Right cardiac atrium (tissue), 5 donors: ENCODE measurements at regions not wholly inside any gene's neighbourhood (a gene's known extent, or its start where the extent isn't known, plus 50 kb on each side); places are given as distances from the start of the nearest gene placed in this dataset.
"Not testable (repeated sequence)": the region's sequence is repeated elsewhere in the genome, so short reads cannot be mapped to it uniquely, and the experiment has no call there.

ENCODE experiments used
- ATAC-seq, 2 donors: fragments of 200-7000 bp; cut with Tn5 transposase; one replicate each; pipeline versions ENCODE4 v1.8.0 to v1.9.1; 2020; ENCODE audit warnings: moderate library complexity in 2 of 2, mild to moderate bottlenecking in 1 of 2
- DNase-seq, 3 donors: peaks; one replicate each; pipeline ENCODE4 v3.0.0-alpha.2; 2020
- H3K27ac ChIP-seq: one replicate; pipeline ENCODE4 v1.5.1; 2013; ENCODE audit warnings: mild to moderate bottlenecking, low read length, control low read depth, moderate library complexity
- H3K27me3 ChIP-seq: one replicate; pipeline ENCODE4 v1.6.1; 2013; ENCODE audit not compliant: control insufficient read depth, insufficient read depth
- H3K4me1 ChIP-seq: one replicate; pipeline ENCODE4 v1.6.1; 2013; ENCODE audit warnings: low read length; ENCODE audit not compliant: control insufficient read depth, insufficient read depth
- H3K4me3 ChIP-seq: one replicate; pipeline ENCODE4 v1.5.1; 2013; ENCODE audit warnings: low read length, control low read depth
- H3K9me3 ChIP-seq: one replicate; pipeline ENCODE4 v1.6.1; 2013; ENCODE audit warnings: low read length; ENCODE audit not compliant: control insufficient read depth
- WGBS: extraction: QIAGEN DNeasy Blood & Tissue Kit; methylation state at CpG from one replicate; pipeline ENCODE4 v1.1.7; 2013; 5-methylcytosine and 5-hydroxymethylcytosine counted together
- intact Hi-C, 4 donors: fragments of 100-400 bp; cut with DNase I; formaldehyde crosslinking; loops; one replicate each; pipeline versions ENCODE4 v1.11.0 to v1.14.0; 2022 to 2023
- donor health status: healthy with polysubstance abuse.
- donor health status: DM: no; HTN: yes; CAD: no.
- donor health status: DM: no; HTN: no; CAD: no.
- donor health status: DM: no; HTN: yes; CAD: no; lungs with severe emphysema.
- donor health status: DM: yes; HTN: yes; CAD: no.

- DNase-seq (no peak), ATAC-seq (no peak)
- Histone ChIP-seq H3K4me3 (no peak overlapping the region), H3K9me3 (no peaks in the 10 kb centered on the region), H3K27ac (no peak overlapping the region), H3K4me1 (no peaks in the 10 kb centered on the region), H3K27me3 (no peaks in the 10 kb centered on the region)
- intact Hi-C loops, result loop anchor here in 2 of 4 donors (10.0 kb wide), 2 partner anchors 161 to 611 kb away; no protein-coding TSS in a partner anchor
- WGBS, result 87% methylated on average over 7 of the region's 7 CpGs
These were observed 443.1 kb downstream of the SOX9 start for GRCh38 chr17:72563952-72564351.

- Histone ChIP-seq H3K27ac (no peak overlapping the region), H3K4me3 (no peak overlapping the region), H3K4me1 (no peaks in the 10 kb centered on the region), H3K9me3 (no peaks in the 10 kb centered on the region), H3K27me3 (no peaks in the 10 kb centered on the region)
- DNase-seq, result no peak
- 86% methylated on average over 5 of the region's 5 CpGs for WGBS
- intact Hi-C loops, result loop anchor here in 2 of 4 donors (10.0 kb wide), 2 partner anchors 160 to 610 kb away; no protein-coding TSS in a partner anchor
- ATAC-seq, result no peak
These were observed 444.2 kb downstream of the SOX9 start for GRCh38 chr17:72565006-72565405.

GRCh38 chr17:72565758-72566157 is 444.9 kb downstream of the SOX9 start:
- ATAC-seq, result no peak
- H3K27me3 ChIP-seq, result no peaks in the 10 kb centered on the region
- no peaks in the 10 kb centered on the region for H3K4me1 ChIP-seq
- H3K27ac ChIP-seq, result no peak overlapping the region
- H3K4me3 ChIP-seq, result no peak overlapping the region
- H3K9me3 ChIP-seq, result no peaks in the 10 kb centered on the region
- 93% methylated on average over 7 of the region's 7 CpGs for WGBS
- intact Hi-C loops, result loop anchor here in 2 of 4 donors (10.0 kb wide), 2 partner anchors 159 to 609 kb away; no protein-coding TSS in a partner anchor
- DNase-seq, result no peak

DNA sequence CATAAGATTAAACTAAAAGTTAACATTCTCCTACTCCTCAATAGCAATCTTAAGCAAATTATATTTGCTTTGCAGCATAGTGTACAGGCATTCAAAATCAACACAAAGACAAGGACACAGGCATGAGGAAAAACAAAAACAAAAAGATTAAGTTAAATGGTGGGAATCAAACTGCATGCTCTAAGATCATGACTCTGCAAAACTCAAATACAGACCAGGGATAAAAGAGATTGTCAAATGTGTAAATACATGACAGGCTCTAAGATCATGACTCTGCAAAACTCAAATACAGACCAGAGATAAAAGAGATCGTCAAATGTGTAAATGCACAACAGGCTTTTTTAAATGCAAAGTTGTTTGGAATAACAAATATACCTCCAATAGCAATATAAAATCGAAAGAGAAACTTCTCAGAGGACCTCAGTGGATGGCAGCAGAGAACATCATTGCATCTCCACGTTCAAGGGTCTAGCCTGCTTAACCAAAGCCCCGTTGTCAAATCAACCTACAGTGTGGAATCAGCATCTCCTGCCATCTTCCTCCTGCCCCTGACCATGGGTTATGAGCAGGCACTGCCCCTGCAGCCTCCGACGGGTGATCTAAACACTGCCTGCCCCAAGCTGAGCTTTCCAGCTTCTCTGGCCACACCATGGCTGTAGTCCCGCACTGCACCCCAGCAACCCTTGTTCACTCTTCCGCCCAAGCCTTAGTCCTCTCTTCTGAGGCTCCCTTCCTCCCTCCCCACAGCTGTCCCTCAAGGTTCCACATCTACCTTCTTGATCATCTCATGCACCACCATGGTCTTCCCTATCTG is 446.1 kb downstream of the SOX9 start:
- no peak overlapping the region for H3K4me3 ChIP-seq
- intact Hi-C loops, result loop anchor here in 2 of 4 donors (10.0 kb wide), 2 partner anchors 158 to 608 kb away; no protein-coding TSS in a partner anchor
- no peaks in the 10 kb centered on the region for H3K9me3 ChIP-seq
- DNase-seq, result no peak
- no peak overlapping the region for H3K27ac ChIP-seq
- H3K4me1 ChIP-seq, result no peaks in the 10 kb centered on the region
- 73% methylated on average over 8 of the region's 8 CpGs for WGBS
- no peaks in the 10 kb centered on the region for H3K27me3 ChIP-seq
- ATAC-seq, result no peak

GRCh38 chr17:72567774-72568173 is 447.0 kb downstream of the SOX9 start:
- Histone ChIP-seq H3K27me3 (no peaks in the 10 kb centered on the region), H3K27ac (no peak overlapping the region), H3K4me3 (no peak overlapping the region), H3K4me1 (no peaks in the 10 kb centered on the region), H3K9me3 (no peaks in the 10 kb centered on the region)
- no peak for ATAC-seq
- intact Hi-C loops, result loop anchor here in 2 of 4 donors (10.0 kb wide), 2 partner anchors 157 to 607 kb away; no protein-coding TSS in a partner anchor
- DNase-seq, result no peak
- WGBS, result 52% methylated on average over 3 of the region's 3 CpGs

- 43% methylated on average over 19 of the region's 19 CpGs for WGBS
- H3K4me3 ChIP-seq, result no peak overlapping the region
- H3K27ac ChIP-seq, result no peak overlapping the region
- intact Hi-C loops, result loop anchor here in 2 of 4 donors (10.0 kb wide), 2 partner anchors 155 to 605 kb away; no protein-coding TSS in a partner anchor
- no peaks in the 10 kb centered on the region for H3K4me1 ChIP-seq
- H3K9me3 ChIP-seq, result no peaks in the 10 kb centered on the region
- ATAC-seq (no peak), DNase-seq (no peak)
- no peaks in the 10 kb centered on the region for H3K27me3 ChIP-seq
These were observed 448.5 kb downstream of the SOX9 start for GRCh38 chr17:72569148-72569946.

DNA sequence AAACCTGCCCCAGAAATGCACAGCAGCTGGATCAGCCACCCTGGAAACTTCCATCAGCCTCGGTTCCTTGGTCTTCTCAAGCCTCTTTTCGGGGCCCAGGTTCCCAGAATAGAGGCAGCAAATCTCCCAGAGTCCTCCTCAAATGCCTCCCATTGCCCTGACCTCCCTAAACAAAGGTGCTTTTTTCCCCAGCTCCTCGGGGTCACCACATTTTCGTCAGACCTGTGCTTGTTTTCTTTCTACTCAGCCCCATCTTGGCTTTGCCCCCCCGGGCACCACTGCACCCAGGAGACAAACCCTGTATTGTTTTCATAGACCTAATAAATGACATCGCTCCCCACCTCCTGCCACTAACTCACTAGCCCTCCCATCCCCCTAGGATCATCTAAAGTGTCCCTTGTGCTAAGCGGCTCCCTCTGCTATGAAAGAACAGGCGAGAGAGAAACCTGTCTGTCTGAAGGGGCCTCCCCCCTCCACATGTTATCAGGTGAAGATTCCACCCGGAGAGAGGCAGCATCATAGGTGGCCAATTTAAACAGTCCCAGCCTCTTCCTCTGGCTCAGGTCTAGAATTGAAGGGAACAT is 451.1 kb downstream of the SOX9 start:
- WGBS, result 65% methylated on average over 9 of the region's 9 CpGs
- no peak for ATAC-seq
- H3K4me3 ChIP-seq, result no peak overlapping the region
- H3K4me1 ChIP-seq, result no peaks in the 10 kb centered on the region
- intact Hi-C loops, result no loop called here
- no peak for DNase-seq
- no peaks in the 10 kb centered on the region for H3K9me3 ChIP-seq
- no peaks in the 10 kb centered on the region for H3K27me3 ChIP-seq
- H3K27ac ChIP-seq, result no peak overlapping the region

GRCh38 chr17:72572604-72573491 is 452.0 kb downstream of the SOX9 start:
- DNase-seq (no peak), ATAC-seq (no peak)
- H3K9me3 ChIP-seq, result no peaks in the 10 kb centered on the region
- no peaks in the 10 kb centered on the region for H3K4me1 ChIP-seq
- WGBS, result 65% methylated on average over 12 of the region's 12 CpGs
- intact Hi-C loops, result no loop called here
- no peaks in the 10 kb centered on the region for H3K27me3 ChIP-seq
- no peak overlapping the region for H3K27ac ChIP-seq
- H3K4me3 ChIP-seq, result no peak overlapping the region

DNA sequence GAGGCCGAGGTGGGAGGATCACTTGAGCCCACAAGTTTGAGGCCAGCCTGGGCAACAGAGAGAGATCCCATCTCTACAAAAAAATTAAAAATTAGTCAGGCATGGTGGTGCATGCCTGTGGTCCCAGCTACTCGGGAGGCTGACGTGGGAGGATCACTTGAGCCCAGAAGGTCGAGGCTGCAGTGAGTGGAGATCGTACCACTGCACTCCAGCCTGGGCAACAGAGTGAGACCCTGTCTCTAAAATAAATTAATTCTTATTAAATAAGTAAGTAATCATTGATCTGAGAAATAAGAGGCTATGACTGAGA is 452.6 kb downstream of the SOX9 start:
- H3K4me1 ChIP-seq, intact Hi-C loops, H3K27me3 ChIP-seq, H3K27ac ChIP-seq, ATAC-seq, DNase-seq, H3K4me3 ChIP-seq, H3K9me3 ChIP-seq: not testable (repeated sequence)
- 89% methylated on average over 5 of the region's 5 CpGs for WGBS

GRCh38 chr17:72574675-72575510 is 454.1 kb downstream of the SOX9 start:
- 80% methylated on average over 12 of the region's 12 CpGs for WGBS
- ATAC-seq (no peak), DNase-seq (no peak)
- H3K4me3 ChIP-seq, result no peak overlapping the region
- no peaks in the 10 kb centered on the region for H3K9me3 ChIP-seq
- no peaks in the 10 kb centered on the region for H3K4me1 ChIP-seq
- H3K27me3 ChIP-seq, result no peaks in the 10 kb centered on the region
- intact Hi-C loops, result no loop called here
- H3K27ac ChIP-seq, result no peak overlapping the region
